HepG2 (cell line): ENCODE measurements at regions not wholly inside any gene's neighbourhood (a gene's known extent, or its start where the extent isn't known, plus 50 kb on each side); places are given as distances from the start of the nearest gene placed in this dataset.

Experiments
- AKNA ChIP-seq: sonication (generic); formaldehyde crosslinking; IDR thresholded peaks from 2 replicates; pipeline ENCODE4 v1.4.0; 2020; ENCODE audit warnings: missing genetic modification reagents, borderline replicate concordance
- ARID5B ChIP-seq: IDR thresholded peaks from 2 replicates; pipeline ENCODE4 v1.4.0; 2020; ENCODE audit warnings: mild to moderate bottlenecking, missing genetic modification reagents
- DPF2 ChIP-seq: sonication (generic); formaldehyde crosslinking; IDR thresholded peaks from 2 replicates; pipeline ENCODE4 v1.4.0; 2020; ENCODE audit warnings: mild to moderate bottlenecking, low read depth, missing genetic modification reagents, borderline replicate concordance
- HNRNPLL ChIP-seq: fragments of 200-400 bp; formaldehyde crosslinking; IDR thresholded peaks from 2 replicates; pipeline ENCODE4 v1.6.1; 2017; ENCODE audit warnings: mild to moderate bottlenecking, low read depth, low read length; ENCODE audit not compliant: poor library complexity, severe bottlenecking
- JARID2 ChIP-seq: sonication (generic); formaldehyde crosslinking; IDR thresholded peaks from 2 replicates; pipeline ENCODE4 v1.8.1; 2023; ENCODE audit warnings: missing genetic modification reagents, inconsistent platforms; ENCODE audit not compliant: insufficient replicate concordance
- NONO ChIP-seq, 2 experiments: fragments of 450-650 bp in 1 of 2; sonication (generic) in 1 of 2; formaldehyde crosslinking in 1 of 2; IDR thresholded peaks in 1 of 2; conservative IDR thresholded peaks in 1 of 2; 2 replicates each; pipeline versions ENCODE4 v1.6.1 to v1.8.0; 2017 to 2022; ENCODE audit warnings: mild to moderate bottlenecking in 1 of 2, missing genetic modification reagents in 1 of 2, moderate library complexity in 1 of 2
- SIN3A ChIP-seq: IDR thresholded peaks from 2 replicates; pipeline ENCODE4 v1.6.1; 2011; ENCODE audit warnings: low read depth, mild to moderate bottlenecking, control low read depth, low read length, borderline replicate concordance
- SMAD9 ChIP-seq: sonication (generic); formaldehyde crosslinking; IDR thresholded peaks from 2 replicates; pipeline ENCODE4 v1.5.1; 2020; ENCODE audit warnings: mild to moderate bottlenecking, missing genetic modification reagents
- SOX6 ChIP-seq, 2 experiments: fragments of 450-650 bp in 1 of 2; sonication (generic) in 1 of 2; formaldehyde crosslinking in 1 of 2; IDR thresholded peaks; 2 replicates each; pipeline versions ENCODE4 v1.4.0 to v1.6.1; 2017 to 2020; ENCODE audit warnings: antibody characterized with exemption in 1 of 2, mild to moderate bottlenecking in 1 of 2, missing genetic modification reagents in 1 of 2
- ZBTB7B ChIP-seq: sonication (generic); formaldehyde crosslinking; IDR thresholded peaks from 2 replicates; pipeline ENCODE4 v1.4.0; 2020; ENCODE audit warnings: missing genetic modification reagents
- ZNF180 ChIP-seq: sonication (generic); formaldehyde crosslinking; IDR thresholded peaks from 2 replicates; pipeline ENCODE4 v1.4.0; 2020; ENCODE audit warnings: low read depth, missing genetic modification reagents, borderline replicate concordance
- ZNF503 ChIP-seq: sonication (generic); formaldehyde crosslinking; IDR thresholded peaks from 2 replicates; pipeline ENCODE4 v1.4.0; 2020; ENCODE audit warnings: missing genetic modification reagents
- ZNF577 ChIP-seq: sonication (generic); formaldehyde crosslinking; IDR thresholded peaks from 2 replicates; pipeline ENCODE4 v1.4.0; 2020; ENCODE audit warnings: mild to moderate bottlenecking, low read depth, missing genetic modification reagents, borderline replicate concordance

GRCh38 chr10:53361936-53362335 is 589.4 kb upstream of the MBL2 start (continued):
- TF ChIP-seq ZNF577 (CRISPR knock-in tag) (no peak), DPF2 (no peak), NONO (IDR thresholded peaks at IDR 0.05) (no peak), NONO (CRISPR knock-in tag; conservative IDR thresholded peaks at IDR 0.05) (no peak), ZNF180 (CRISPR knock-in tag) (no peak), ZBTB7B (no peak), HNRNPLL (no peak), ARID5B (no peak), SMAD9 (CRISPR knock-in tag) (no peak), ZNF503 (CRISPR knock-in tag) (no peak), JARID2 (CRISPR knock-in tag) (no peak), SIN3A (no peak), AKNA (CRISPR knock-in tag) (no peak), SOX6 (IDR thresholded peaks at IDR 0.05) (no peak), SOX6 (CRISPR knock-in tag; IDR thresholded peaks at IDR 0.05) (no peak)
- TF ChIP-seq, all 625 proteins: peak for 0
